BLaER1 (cell line): ENCODE measurements at regions not wholly inside any gene's neighbourhood (a gene's known extent, or its start where the extent isn't known, plus 50 kb on each side); places are given as distances from the start of the nearest gene placed in this dataset.
A peak's percentile ranks its signal among the peaks of the same experiment; 100 is the strongest.

Experiments
- H3K27ac ChIP-seq: shearing (Covaris generic); formaldehyde crosslinking; 2 replicates; pipeline ENCODE4 v1.8.1; 2022
- H3K27me3 ChIP-seq: shearing (Covaris generic); formaldehyde crosslinking; 2 replicates; pipeline ENCODE4 v1.8.1; 2022
- H3K36me3 ChIP-seq: shearing (Covaris generic); formaldehyde crosslinking; 2 replicates; pipeline ENCODE4 v1.8.1; 2022
- H3K4me1 ChIP-seq: shearing (Covaris generic); formaldehyde crosslinking; 2 replicates; pipeline ENCODE4 v1.8.1; 2022
- H3K4me2 ChIP-seq: shearing (Covaris generic); formaldehyde crosslinking; 2 replicates; pipeline ENCODE4 v1.8.1; 2022
- H3K4me3 ChIP-seq: shearing (Covaris generic); formaldehyde crosslinking; 2 replicates; pipeline ENCODE4 v1.8.1; 2022
- H3K9ac ChIP-seq: shearing (Covaris generic); formaldehyde crosslinking; 2 replicates; pipeline ENCODE4 v1.8.1; 2022
- H3K9me3 ChIP-seq: shearing (Covaris generic); formaldehyde crosslinking; 2 replicates; pipeline ENCODE4 v1.8.1; 2022
- H4K20me1 ChIP-seq: shearing (Covaris generic); formaldehyde crosslinking; 2 replicates; pipeline ENCODE4 v1.8.1; 2022
- Cebpa-rat ChIP-seq: shearing (Covaris generic); IDR thresholded peaks from 2 replicates; pipeline ENCODE4 v1.8.1; 2022

- peak overlapping the region; percentile 69; the same call in 1 of the 2 replicates for H3K27ac ChIP-seq
- peaks cover 20% of the 10 kb centered on the region for H3K4me1 ChIP-seq
- H3K36me3 ChIP-seq = no peaks in the 10 kb centered on the region
- no peaks in the 10 kb centered on the region for H4K20me1 ChIP-seq
- TF ChIP-seq Cebpa-rat = no peak
- no peak overlapping the region for H3K9ac ChIP-seq
- no peaks in the 10 kb centered on the region for H3K9me3 ChIP-seq
- no peaks in the 10 kb centered on the region for H3K27me3 ChIP-seq
- no peak overlapping the region for H3K4me3 ChIP-seq
- peak overlapping the region; percentile 67 for H3K4me2 ChIP-seq
Observed at GRCh38 chr1:66438501-66438900, 95.5 kb upstream of the SGIP1 start.

GRCh38 chr1:66439031-66439740 is 94.8 kb upstream of the SGIP1 start:
- no peak for TF ChIP-seq Cebpa-rat
- Histone ChIP-seq H3K27me3 (no peaks in the 10 kb centered on the region), H3K4me1 (peaks cover 20% of the 10 kb centered on the region), H3K27ac (peak overlapping the region; percentile 69; the same call in 1 of the 2 replicates), H3K9ac (no peak overlapping the region), H3K9me3 (no peaks in the 10 kb centered on the region), H4K20me1 (no peaks in the 10 kb centered on the region), H3K36me3 (no peaks in the 10 kb centered on the region), H3K4me2 (peak overlapping the region; percentile 67), H3K4me3 (no peak overlapping the region)

- H3K9ac ChIP-seq = no peak overlapping the region
- no peaks in the 10 kb centered on the region for H3K9me3 ChIP-seq
- H3K4me1 ChIP-seq = peaks cover 33% of the 10 kb centered on the region
- no peaks in the 10 kb centered on the region for H3K27me3 ChIP-seq
- no peak overlapping the region for H3K4me2 ChIP-seq
- no peak overlapping the region for H3K27ac ChIP-seq
- H3K4me3 ChIP-seq = no peak overlapping the region
- H3K36me3 ChIP-seq = no peaks in the 10 kb centered on the region
- no peaks in the 10 kb centered on the region for H4K20me1 ChIP-seq
- TF ChIP-seq Cebpa-rat = no peak
Observed at GRCh38 chr1:66443793-66444192, 90.2 kb upstream of the SGIP1 start.

GRCh38 chr1:66444438-66445265 is 89.3 kb upstream of the SGIP1 start:
- no peak overlapping the region for H3K4me3 ChIP-seq
- H3K9me3 ChIP-seq = no peaks in the 10 kb centered on the region
- peak overlapping the region; percentile 23; the same call in 1 of the 2 replicates for H3K4me2 ChIP-seq
- H3K27me3 ChIP-seq = no peaks in the 10 kb centered on the region
- H4K20me1 ChIP-seq = no peaks in the 10 kb centered on the region
- no peak overlapping the region for H3K9ac ChIP-seq
- H3K4me1 ChIP-seq = peaks cover 25% of the 10 kb centered on the region
- no peak for TF ChIP-seq Cebpa-rat
- H3K27ac ChIP-seq = no peak overlapping the region
- no peaks in the 10 kb centered on the region for H3K36me3 ChIP-seq

GRCh38 chr1:66445492-66446181 is 88.3 kb upstream of the SGIP1 start:
- peaks cover 19% of the 10 kb centered on the region for H3K4me1 ChIP-seq
- no peaks in the 10 kb centered on the region for H4K20me1 ChIP-seq
- no peaks in the 10 kb centered on the region for H3K27me3 ChIP-seq
- no peak overlapping the region for H3K4me3 ChIP-seq
- no peaks in the 10 kb centered on the region for H3K9me3 ChIP-seq
- TF ChIP-seq Cebpa-rat = no peak
- no peaks in the 10 kb centered on the region for H3K36me3 ChIP-seq
- peak overlapping the region; percentile 51; the same call in 1 of the 2 replicates for H3K9ac ChIP-seq
- peak overlapping the region; percentile 56 for H3K4me2 ChIP-seq
- H3K27ac ChIP-seq = peak overlapping the region; percentile 72

- Histone ChIP-seq H3K27ac (no peak overlapping the region), H3K9ac (no peak overlapping the region), H3K9me3 (no peaks in the 10 kb centered on the region), H4K20me1 (no peaks in the 10 kb centered on the region), H3K27me3 (no peaks in the 10 kb centered on the region), H3K4me2 (peak overlapping the region; percentile 56), H3K4me3 (no peak overlapping the region), H3K4me1 (peaks cover 19% of the 10 kb centered on the region), H3K36me3 (no peaks in the 10 kb centered on the region)
- no peak for TF ChIP-seq Cebpa-rat
Observed at GRCh38 chr1:66446261-66447001, 87.5 kb upstream of the SGIP1 start.

GRCh38 chr1:66450043-66450514 is 83.9 kb upstream of the SGIP1 start:
- no peak for TF ChIP-seq Cebpa-rat
- Histone ChIP-seq H3K4me2 (no peak overlapping the region), H3K36me3 (no peaks in the 10 kb centered on the region), H3K27ac (no peak overlapping the region), H3K4me3 (no peak overlapping the region), H3K4me1 (peaks cover 12% of the 10 kb centered on the region), H3K27me3 (no peaks in the 10 kb centered on the region), H3K9ac (no peak overlapping the region), H4K20me1 (no peaks in the 10 kb centered on the region), H3K9me3 (no peaks in the 10 kb centered on the region)

GRCh38 chr1:66450847-66451246 is 83.1 kb upstream of the SGIP1 start:
- Histone ChIP-seq H3K4me3 (no peak overlapping the region), H4K20me1 (no peaks in the 10 kb centered on the region), H3K4me2 (no peak overlapping the region), H3K27ac (no peak overlapping the region), H3K36me3 (no peaks in the 10 kb centered on the region), H3K27me3 (no peaks in the 10 kb centered on the region), H3K9me3 (no peaks in the 10 kb centered on the region), H3K9ac (no peak overlapping the region), H3K4me1 (peaks cover 4% of the 10 kb centered on the region)
- no peak for TF ChIP-seq Cebpa-rat

GRCh38 chr1:66452162-66452561 is 81.8 kb upstream of the SGIP1 start:
- H3K9ac ChIP-seq = no peak overlapping the region
- H3K4me3 ChIP-seq = no peak overlapping the region
- H4K20me1 ChIP-seq = no peaks in the 10 kb centered on the region
- no peaks in the 10 kb centered on the region for H3K9me3 ChIP-seq
- no peaks in the 10 kb centered on the region for H3K36me3 ChIP-seq
- H3K4me1 ChIP-seq = no peaks in the 10 kb centered on the region
- no peak for TF ChIP-seq Cebpa-rat
- H3K4me2 ChIP-seq = no peak overlapping the region
- no peak overlapping the region for H3K27ac ChIP-seq
- no peaks in the 10 kb centered on the region for H3K27me3 ChIP-seq
